Gastroesophageal sphincter (tissue), 4 donors: ENCODE measurements at regions not wholly inside any gene's neighbourhood (a gene's known extent, or its start where the extent isn't known, plus 50 kb on each side); places are given as distances from the start of the nearest gene placed in this dataset.

Experiments used
- ATAC-seq: fragments of 150-250 bp; one replicate; pipeline ENCODE4 v1.9.1; 2016; ENCODE audit warnings: mild to moderate bottlenecking, moderate library complexity
- H3K27ac ChIP-seq, 4 donors: fragments of 200-600 bp; sonication (generic) in 3 of 4; 1 replicate in 3 of 4; 2 replicates in 1 of 4; pipeline ENCODE4 v1.5.1; 2016 to 2019
- H3K27me3 ChIP-seq: fragments of 200-600 bp; sonication (generic); one replicate; pipeline ENCODE4 v1.5.1; 2019
- H3K36me3 ChIP-seq, 2 donors: fragments of 200-600 bp; sonication (generic); one replicate each; pipeline ENCODE4 v1.5.1; 2019; ENCODE audit warnings: control low read depth in 1 of 2
- H3K4me1 ChIP-seq, 3 donors: fragments of 200-600 bp; sonication (generic); 1 replicate in 2 of 3; 2 replicates in 1 of 3; pipeline ENCODE4 v1.5.1; 2016 to 2019; ENCODE audit warnings: control low read depth in 2 of 3
- H3K4me3 ChIP-seq, 2 donors: fragments of 200-600 bp; sonication (generic); one replicate each; pipeline ENCODE4 v1.5.1; 2019; ENCODE audit warnings: mild to moderate bottlenecking in 1 of 2, moderate library complexity in 1 of 2
- H3K9me3 ChIP-seq, 3 donors: fragments of 200-600 bp; sonication (generic); one replicate each; pipeline ENCODE4 v1.5.1; 2017 to 2019; ENCODE audit warnings: control low read depth in 2 of 3
- EP300 ChIP-seq: sonication (generic); formaldehyde crosslinking; IDR thresholded peaks from one replicate; pipeline ENCODE4 v1.6.1; 2017; ENCODE audit warnings: antibody characterized with exemption, mild to moderate bottlenecking
- POLR2A ChIP-seq, 2 donors: fragments of 450-650 bp; IDR thresholded peaks; one replicate each; pipeline ENCODE4 v1.6.1; 2017; ENCODE audit warnings: antibody characterized with exemption in 2 of 2, mild to moderate bottlenecking in 2 of 2, moderate library complexity in 1 of 2
- POLR2AphosphoS5 ChIP-seq: sonication (generic); formaldehyde crosslinking; IDR thresholded peaks from one replicate; pipeline ENCODE4 v1.6.1; 2017; ENCODE audit warnings: antibody characterized with exemption
- WGBS, 2 donors: methylation state at CpG; one replicate each; pipeline ENCODE4 v1.1.5; 2018; ENCODE audit warnings: low coverage in 1 of 2; 5-methylcytosine and 5-hydroxymethylcytosine counted together
- TF ChIP-seq, protein P1 (sequence below), 4 experiments: fragments of 200-600 bp in 2 of 4; fragments of 450-650 bp in 2 of 4; sonication (generic) in 1 of 4; IDR thresholded peaks; one replicate each; pipeline ENCODE4 v1.5.1; 2017 to 2019; ENCODE audit warnings: antibody characterized with exemption in 4 of 4, mild to moderate bottlenecking in 2 of 4, moderate library complexity in 2 of 4

DNA sequence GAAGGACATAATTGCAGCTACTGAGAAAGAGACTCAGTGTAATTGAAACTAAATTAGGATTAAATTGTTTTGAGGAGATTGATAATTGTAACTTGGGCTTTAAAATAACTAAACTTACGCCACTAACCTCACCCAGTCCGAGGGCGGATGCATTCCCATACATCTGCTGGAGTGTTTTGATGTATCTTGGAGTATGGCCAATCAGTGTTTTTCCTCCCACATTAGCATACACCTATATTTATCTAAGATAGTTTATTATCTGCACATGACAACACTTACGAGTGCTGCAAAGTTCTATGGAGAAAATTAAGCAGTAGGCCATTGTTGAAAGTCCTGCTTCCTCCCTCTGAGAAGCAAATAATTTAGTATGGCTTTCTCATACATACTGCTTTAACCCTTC lies 184.7 kb upstream of the PLEKHG7 start:
- no peaks in the 10 kb centered on the region for H3K36me3 ChIP-seq
- no peak for ATAC-seq
- TF ChIP-seq POLR2AphosphoS5 = no peak
- H3K27me3 ChIP-seq = no peaks in the 10 kb centered on the region
- H3K4me1 ChIP-seq = no peaks in the 10 kb centered on the region
- 92 to 100% methylated on average over 1 to 4 of the region's 4 CpGs for WGBS, 2 donors
- H3K9me3 ChIP-seq = no peaks in the 10 kb centered on the region
- no peak overlapping the region for H3K4me3 ChIP-seq
- no peak overlapping the region for H3K27ac ChIP-seq

DNA sequence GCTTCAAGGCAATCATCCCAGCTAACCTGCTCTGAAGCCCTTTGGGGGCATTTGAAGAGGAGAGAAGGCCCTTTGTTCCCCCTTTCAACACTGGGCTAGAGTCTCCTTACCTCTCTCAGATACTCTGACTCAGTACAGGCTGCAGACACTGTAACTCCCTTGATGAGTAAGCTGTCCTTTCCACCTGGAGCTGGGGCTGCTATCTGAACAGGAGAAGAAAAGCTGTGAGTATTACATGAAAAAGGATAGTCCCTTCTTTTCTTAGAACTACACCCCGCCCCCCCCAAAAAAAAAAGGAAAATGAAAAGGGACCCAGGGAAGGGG lies 186.6 kb upstream of the PLEKHG7 start:
- no peak for TF ChIP-seq POLR2AphosphoS5
- no peak for TF ChIP-seq POLR2A (IDR thresholded peaks at IDR 0.05)
- no peak for TF ChIP-seq EP300
- WGBS, 2 donors = 83% methylated on average over 1 of the region's 1 CpG; no CpG with 5 or more reads in 1 of the 2 donors
- Histone ChIP-seq H3K27ac (no peak overlapping the region), H3K4me3 (no peak overlapping the region), H3K36me3 (no peaks in the 10 kb centered on the region), H3K4me1 (peaks cover 0 to 5% (median 0%) of the 10 kb centered on the region in 3 donors), H3K27me3 (no peaks in the 10 kb centered on the region), H3K9me3 (no peaks in the 10 kb centered on the region)
- no peak for ATAC-seq

DNA sequence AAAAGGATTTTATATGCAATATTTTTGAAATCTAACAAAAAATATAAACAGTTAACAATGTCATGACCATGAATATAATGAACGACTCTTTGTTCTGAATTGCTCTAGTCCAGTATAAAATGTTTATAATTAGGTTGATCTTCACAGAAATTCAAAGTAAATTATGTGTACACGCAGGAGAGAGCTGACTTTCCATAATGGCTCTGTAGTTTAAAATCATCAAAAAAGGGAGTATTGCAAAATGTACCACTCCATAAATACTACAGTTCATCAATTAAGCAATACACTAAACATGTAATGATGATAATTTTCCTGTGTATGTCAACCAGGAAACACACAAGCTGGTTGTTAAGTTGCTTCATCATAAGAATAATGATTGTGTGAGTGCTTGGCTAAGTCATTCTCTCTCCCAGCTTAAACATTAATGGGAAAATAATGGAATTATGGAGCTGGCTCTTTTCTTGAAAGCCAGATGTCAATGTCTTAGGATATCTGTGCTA lies 189.5 kb upstream of the PLEKHG7 start:
- H3K4me1 ChIP-seq = peaks cover 0 to 5% (median 0%) of the 10 kb centered on the region in 3 donors
- 58 to 69% methylated on average over 2 of the region's 2 CpGs for WGBS, 2 donors

GRCh38 chr12:92511786-92512185 lies 191.0 kb upstream of the PLEKHG7 start:
- no peak for ATAC-seq
- Histone ChIP-seq H3K36me3 (no peaks in the 10 kb centered on the region), H3K4me3 (no peak overlapping the region), H3K27ac (no peak overlapping the region), H3K4me1 (peaks cover 0 to 9% (median 0%) of the 10 kb centered on the region in 3 donors), H3K9me3 (no peaks in the 10 kb centered on the region), H3K27me3 (no peaks in the 10 kb centered on the region)
- WGBS, 2 donors = 33 to 42% methylated on average over 5 of the region's 5 CpGs
- TF ChIP-seq POLR2AphosphoS5 = no peak
- TF ChIP-seq POLR2A (IDR thresholded peaks at IDR 0.05) = no peak
- TF ChIP-seq, protein P1, sequence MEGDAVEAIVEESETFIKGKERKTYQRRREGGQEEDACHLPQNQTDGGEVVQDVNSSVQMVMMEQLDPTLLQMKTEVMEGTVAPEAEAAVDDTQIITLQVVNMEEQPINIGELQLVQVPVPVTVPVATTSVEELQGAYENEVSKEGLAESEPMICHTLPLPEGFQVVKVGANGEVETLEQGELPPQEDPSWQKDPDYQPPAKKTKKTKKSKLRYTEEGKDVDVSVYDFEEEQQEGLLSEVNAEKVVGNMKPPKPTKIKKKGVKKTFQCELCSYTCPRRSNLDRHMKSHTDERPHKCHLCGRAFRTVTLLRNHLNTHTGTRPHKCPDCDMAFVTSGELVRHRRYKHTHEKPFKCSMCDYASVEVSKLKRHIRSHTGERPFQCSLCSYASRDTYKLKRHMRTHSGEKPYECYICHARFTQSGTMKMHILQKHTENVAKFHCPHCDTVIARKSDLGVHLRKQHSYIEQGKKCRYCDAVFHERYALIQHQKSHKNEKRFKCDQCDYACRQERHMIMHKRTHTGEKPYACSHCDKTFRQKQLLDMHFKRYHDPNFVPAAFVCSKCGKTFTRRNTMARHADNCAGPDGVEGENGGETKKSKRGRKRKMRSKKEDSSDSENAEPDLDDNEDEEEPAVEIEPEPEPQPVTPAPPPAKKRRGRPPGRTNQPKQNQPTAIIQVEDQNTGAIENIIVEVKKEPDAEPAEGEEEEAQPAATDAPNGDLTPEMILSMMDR (IDR thresholded peaks at IDR 0.05) = no peak
- TF ChIP-seq EP300 = no peak

More for the DNA sequence above, 189.5 kb upstream of the PLEKHG7 start:
- Histone ChIP-seq H3K9me3 (no peaks in the 10 kb centered on the region), H3K4me3 (no peak overlapping the region), H3K27me3 (no peaks in the 10 kb centered on the region), H3K27ac (no peak overlapping the region), H3K36me3 (no peaks in the 10 kb centered on the region)
- TF ChIP-seq POLR2A (IDR thresholded peaks at IDR 0.05) (no peak), EP300 (no peak), POLR2AphosphoS5 (no peak)
- TF ChIP-seq, protein P1 (IDR thresholded peaks at IDR 0.05) = no peak
- no peak for ATAC-seq

DNA sequence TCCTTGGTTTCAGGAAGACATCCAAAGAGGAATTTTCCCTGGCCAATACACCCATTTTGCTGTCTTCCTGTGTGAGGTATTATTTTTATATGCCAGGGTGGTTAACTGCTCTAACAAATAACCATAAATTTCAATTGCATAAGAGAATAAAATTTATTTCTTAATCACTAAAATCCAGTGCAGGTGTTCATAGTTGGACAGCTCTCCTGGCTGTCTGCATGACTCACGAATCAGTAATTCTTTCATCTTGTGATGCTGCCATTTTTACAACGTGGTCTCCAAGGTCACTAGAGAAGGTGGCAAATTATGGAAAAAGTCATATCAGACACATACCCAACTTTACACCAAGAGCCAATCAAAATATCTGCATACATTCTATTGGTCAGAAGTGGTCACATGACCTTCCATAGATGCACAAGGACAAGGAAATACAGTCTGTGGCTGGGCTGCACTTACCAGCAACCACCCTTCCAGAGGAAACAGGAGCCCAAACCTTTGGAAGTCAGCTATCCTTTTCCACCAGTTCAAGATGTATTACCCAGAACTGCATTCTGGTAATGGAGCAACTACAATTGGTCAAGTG lies 193.5 kb upstream of the PLEKHG7 start:
- TF ChIP-seq, protein P1 (IDR thresholded peaks at IDR 0.05) = no peak
- 54 to 56% methylated on average over 2 of the region's 2 CpGs for WGBS, 2 donors
- Histone ChIP-seq H3K27me3 (no peaks in the 10 kb centered on the region), H3K27ac (no peak overlapping the region), H3K4me3 (no peak overlapping the region), H3K4me1 (peaks cover 3 to 34% (median 8%) of the 10 kb centered on the region in 3 donors), H3K9me3 (no peaks in the 10 kb centered on the region), H3K36me3 (no peaks in the 10 kb centered on the region)
- no peak for ATAC-seq

DNA sequence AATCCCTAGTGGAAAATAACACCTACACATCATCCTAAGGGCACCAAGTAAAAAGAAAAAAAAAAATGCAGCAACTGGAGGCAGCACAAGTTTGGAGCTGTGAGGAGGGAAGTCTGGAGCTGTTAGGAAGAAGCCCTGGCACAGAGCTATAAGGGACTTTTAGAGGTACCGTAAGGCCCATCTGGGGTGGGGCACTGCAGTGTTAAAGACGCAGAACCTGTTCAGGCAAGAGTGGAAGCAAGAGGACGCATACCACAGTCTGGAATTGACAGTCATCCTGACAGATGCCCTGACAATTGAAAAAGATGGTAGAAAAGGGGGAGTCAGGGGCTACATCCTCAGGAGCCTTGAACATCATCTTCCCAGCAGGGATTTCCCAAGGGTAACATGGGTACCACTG lies 195.9 kb upstream of the PLEKHG7 start:
- Histone ChIP-seq H3K36me3 (no peaks in the 10 kb centered on the region), H3K4me3 (no peak overlapping the region), H3K27ac (peak overlapping the region in 2 of 4 donors; percentile 78 to 80), H3K27me3 (no peaks in the 10 kb centered on the region), H3K9me3 (no peaks in the 10 kb centered on the region), H3K4me1 (peaks cover 7 to 55% (median 17%) of the 10 kb centered on the region in 3 donors)
- no peak for ATAC-seq
- 21 to 49% methylated on average over 2 of the region's 3 CpGs for WGBS, 2 donors
- TF ChIP-seq POLR2AphosphoS5 = no peak
- TF ChIP-seq, protein P1 (IDR thresholded peaks at IDR 0.05) = no peak
